Osteoblast (primary cell): ENCODE measurements at regions not wholly inside any gene's neighbourhood (a gene's known extent, or its start where the extent isn't known, plus 50 kb on each side); places are given as distances from the start of the nearest gene placed in this dataset.
A peak's percentile ranks its signal among the peaks of the same experiment; 100 is the strongest.

Source experiments
- DNase-seq: peaks from one replicate; pipeline ENCODE4 v3.0.0; 2011; ENCODE audit warnings: low spot score, mixed read lengths; ENCODE audit not compliant: insufficient read length; ENCODE audit errors: missing footprints
- H2AFZ ChIP-seq: 2 replicates; pipeline ENCODE4 v1.6.0; 2011; ENCODE audit warnings: mild to moderate bottlenecking, low read length
- H3K27ac ChIP-seq: 2 replicates; pipeline ENCODE4 v1.5.1; 2011; ENCODE audit warnings: mild to moderate bottlenecking, low read depth, low read length, moderate library complexity
- H3K27me3 ChIP-seq: 2 replicates; pipeline ENCODE4 v1.6.0; 2012; ENCODE audit warnings: mild to moderate bottlenecking, control low read depth, inconsistent platforms, low read length, moderate library complexity; ENCODE audit not compliant: insufficient read depth
- H3K36me3 ChIP-seq: 2 replicates; pipeline ENCODE4 v1.5.1; 2011; ENCODE audit warnings: mild to moderate bottlenecking, low read length, control low read depth, moderate library complexity; ENCODE audit not compliant: insufficient read depth
- H3K4me1 ChIP-seq: 2 replicates; pipeline ENCODE4 v1.5.1; 2011; ENCODE audit warnings: mild to moderate bottlenecking, low read length, control low read depth, moderate library complexity; ENCODE audit not compliant: insufficient read depth
- H3K4me2 ChIP-seq: 2 replicates; pipeline ENCODE4 v1.6.0; 2011; ENCODE audit warnings: mild to moderate bottlenecking, low read length; ENCODE audit not compliant: insufficient read depth
- H3K4me3 ChIP-seq: fragments of 200-600 bp; sonication (generic); 3 replicates; pipeline ENCODE4 v1.5.1; 2012; ENCODE audit warnings: mild to moderate bottlenecking, low read length, inconsistent platforms; ENCODE audit not compliant: insufficient read depth
- H3K79me2 ChIP-seq: 2 replicates; pipeline ENCODE4 v1.6.0; 2012; ENCODE audit warnings: mild to moderate bottlenecking, low read length, control low read depth, inconsistent platforms; ENCODE audit not compliant: insufficient read depth
- H3K9me3 ChIP-seq: 2 replicates; pipeline ENCODE4 v1.5.1; 2011; ENCODE audit warnings: low read depth, low read length, control low read depth
- H4K20me1 ChIP-seq: 2 replicates; pipeline ENCODE4 v1.6.0; 2012; ENCODE audit warnings: mild to moderate bottlenecking, low read length, control low read depth; ENCODE audit not compliant: insufficient read depth
- CTCF ChIP-seq: IDR thresholded peaks from 2 replicates; pipeline ENCODE4 v1.5.1; 2011; ENCODE audit warnings: mild to moderate bottlenecking, low read depth, low read length, moderate library complexity; ENCODE audit errors: extremely low read depth

- H4K20me1 ChIP-seq, result no peaks in the 10 kb centered on the region
- DNase-seq, result peak; percentile 57
- H3K9me3 ChIP-seq, result no peaks in the 10 kb centered on the region
- H3K36me3 ChIP-seq, result no peaks in the 10 kb centered on the region
- peak overlapping the region; percentile 97 for H3K27ac ChIP-seq
- no peak overlapping the region for H3K4me2 ChIP-seq
- no peaks in the 10 kb centered on the region for H3K27me3 ChIP-seq
- no peak overlapping the region for H2AFZ ChIP-seq
- H3K4me1 ChIP-seq, result peaks cover 60% of the 10 kb centered on the region
- H3K79me2 ChIP-seq, result no peaks in the 10 kb centered on the region
- H3K4me3 ChIP-seq, result no peak overlapping the region
- no peak for TF ChIP-seq CTCF
Observed at GRCh38 chr12:65568517-65568916, 255.8 kb upstream of the HMGA2 start.

- Histone ChIP-seq H3K4me3 (no peak overlapping the region), H3K27me3 (no peaks in the 10 kb centered on the region), H3K4me1 (peaks cover 45% of the 10 kb centered on the region), H3K27ac (no peak overlapping the region), H3K79me2 (no peaks in the 10 kb centered on the region), H3K4me2 (no peak overlapping the region), H4K20me1 (no peaks in the 10 kb centered on the region), H3K9me3 (no peaks in the 10 kb centered on the region), H2AFZ (no peak overlapping the region), H3K36me3 (no peaks in the 10 kb centered on the region)
- TF ChIP-seq CTCF, result no peak
- no peak for DNase-seq
Observed at GRCh38 chr12:65570451-65571130, 253.7 kb upstream of the HMGA2 start.

GRCh38 chr12:65574867-65575266 lies 249.4 kb upstream of the HMGA2 start:
- H4K20me1 ChIP-seq, result no peaks in the 10 kb centered on the region
- H3K27ac ChIP-seq, result no peak overlapping the region
- H3K36me3 ChIP-seq, result no peaks in the 10 kb centered on the region
- H3K4me1 ChIP-seq, result peaks cover 3% of the 10 kb centered on the region
- H3K27me3 ChIP-seq, result no peaks in the 10 kb centered on the region
- H2AFZ ChIP-seq, result no peak overlapping the region
- DNase-seq, result no peak
- no peak overlapping the region for H3K4me2 ChIP-seq
- H3K79me2 ChIP-seq, result no peaks in the 10 kb centered on the region
- H3K9me3 ChIP-seq, result no peaks in the 10 kb centered on the region
- H3K4me3 ChIP-seq, result no peak overlapping the region
- no peak for TF ChIP-seq CTCF

- Histone ChIP-seq H3K27ac (no peak overlapping the region), H3K4me1 (no peaks in the 10 kb centered on the region), H3K9me3 (no peaks in the 10 kb centered on the region), H3K79me2 (no peaks in the 10 kb centered on the region), H4K20me1 (no peaks in the 10 kb centered on the region), H3K36me3 (no peaks in the 10 kb centered on the region), H3K4me2 (no peak overlapping the region), H3K4me3 (no peak overlapping the region), H2AFZ (peak overlapping the region; percentile 21), H3K27me3 (no peaks in the 10 kb centered on the region)
- TF ChIP-seq CTCF, result no peak
- DNase-seq, result no peak
Observed at GRCh38 chr12:65584016-65584415, 240.3 kb upstream of the HMGA2 start.
